Activated T-helper 2 cell treated with anti-CD3 and anti-CD28 coated beads, Interferon-gamma antibody, Interleukin-2, Interleukin-4, amounts not matched to agents 10 μg/mL and 5 μg/mL and 100 μg/mL, durations not matched to agents 14 hours and 24 hours and 36 hours (primary cell): ENCODE measurements at regions not wholly inside any gene's neighbourhood (a gene's known extent, or its start where the extent isn't known, plus 50 kb on each side); places are given as distances from the start of the nearest gene placed in this dataset.

Experiments
- DNase-seq: peaks from one replicate; pipeline ENCODE4 v3.0.0; 2021; ENCODE audit warnings: low spot score
- H3K27ac Mint-ChIP-seq: one replicate; pipeline ENCODE4 v1.8.0; 2021; ENCODE audit warnings: mixed read lengths
- H3K27me3 Mint-ChIP-seq: one replicate; pipeline ENCODE4 v1.8.0; 2021; ENCODE audit warnings: low read depth, mixed read lengths
- H3K36me3 Mint-ChIP-seq: one replicate; pipeline ENCODE4 v1.8.0; 2021; ENCODE audit warnings: low read depth, mixed read lengths
- H3K4me1 Mint-ChIP-seq: one replicate; pipeline ENCODE4 v1.8.0; 2021; ENCODE audit warnings: low read depth, mixed read lengths
- H3K4me3 Mint-ChIP-seq: one replicate; pipeline ENCODE4 v1.8.0; 2021; ENCODE audit warnings: low read depth, mild to moderate bottlenecking, moderate library complexity, mixed read lengths
- H3K9me3 Mint-ChIP-seq: one replicate; pipeline ENCODE4 v1.8.0; 2021; ENCODE audit warnings: mixed read lengths
- intact Hi-C: fragments of 100-400 bp; cut with micrococcal nuclease; formaldehyde crosslinking; loops from one replicate; pipeline ENCODE4 v1.15.1; 2023

- Mint-ChIP-seq H3K4me1 (no peaks in the 10 kb centered on the region), H3K27me3 (no peaks in the 10 kb centered on the region), H3K9me3 (no peaks in the 10 kb centered on the region), H3K27ac (no peak overlapping the region), H3K36me3 (no peaks in the 10 kb centered on the region), H3K4me3 (no peak overlapping the region)
- no peak for DNase-seq
- intact Hi-C loops: no loop called here
Observed at GRCh38 chr1:217115404-217116380, 392.5 kb upstream of the ESRRG start.

- intact Hi-C loops: no loop called here
- H3K27me3 Mint-ChIP-seq: no peaks in the 10 kb centered on the region
- DNase-seq: no peak
- no peaks in the 10 kb centered on the region for H3K36me3 Mint-ChIP-seq
- no peaks in the 10 kb centered on the region for H3K4me1 Mint-ChIP-seq
- no peak overlapping the region for H3K4me3 Mint-ChIP-seq
- no peak overlapping the region for H3K27ac Mint-ChIP-seq
- no peaks in the 10 kb centered on the region for H3K9me3 Mint-ChIP-seq
Observed at GRCh38 chr1:217109928-217110327, 386.7 kb upstream of the ESRRG start.

- H3K27ac Mint-ChIP-seq: no peak overlapping the region
- H3K36me3 Mint-ChIP-seq: no peaks in the 10 kb centered on the region
- no peak overlapping the region for H3K4me3 Mint-ChIP-seq
- no peaks in the 10 kb centered on the region for H3K9me3 Mint-ChIP-seq
- DNase-seq: no peak
- intact Hi-C loops: no loop called here
- no peaks in the 10 kb centered on the region for H3K4me1 Mint-ChIP-seq
- no peaks in the 10 kb centered on the region for H3K27me3 Mint-ChIP-seq
Observed at GRCh38 chr1:217106231-217106901, 383.1 kb upstream of the ESRRG start.

GRCh38 chr1:217105437-217105836 is 382.2 kb upstream of the ESRRG start:
- intact Hi-C loops: no loop called here
- H3K4me3 Mint-ChIP-seq: no peak overlapping the region
- H3K27me3 Mint-ChIP-seq: no peaks in the 10 kb centered on the region
- no peak for DNase-seq
- no peaks in the 10 kb centered on the region for H3K36me3 Mint-ChIP-seq
- H3K9me3 Mint-ChIP-seq: no peaks in the 10 kb centered on the region
- no peak overlapping the region for H3K27ac Mint-ChIP-seq
- H3K4me1 Mint-ChIP-seq: no peaks in the 10 kb centered on the region

GRCh38 chr1:217097819-217098218 is 374.6 kb upstream of the ESRRG start:
- H3K4me3 Mint-ChIP-seq: no peak overlapping the region
- no peaks in the 10 kb centered on the region for H3K9me3 Mint-ChIP-seq
- no peaks in the 10 kb centered on the region for H3K36me3 Mint-ChIP-seq
- intact Hi-C loops: no loop called here
- DNase-seq: no peak
- H3K27ac Mint-ChIP-seq: no peak overlapping the region
- H3K4me1 Mint-ChIP-seq: no peaks in the 10 kb centered on the region
- no peaks in the 10 kb centered on the region for H3K27me3 Mint-ChIP-seq

- no peaks in the 10 kb centered on the region for H3K4me1 Mint-ChIP-seq
- DNase-seq: no peak
- no peaks in the 10 kb centered on the region for H3K36me3 Mint-ChIP-seq
- H3K9me3 Mint-ChIP-seq: no peaks in the 10 kb centered on the region
- intact Hi-C loops: no loop called here
- H3K27ac Mint-ChIP-seq: no peak overlapping the region
- H3K4me3 Mint-ChIP-seq: no peak overlapping the region
- H3K27me3 Mint-ChIP-seq: peaks cover 3% of the 10 kb centered on the region
Observed at GRCh38 chr1:217096200-217096599, 373.0 kb upstream of the ESRRG start.

GRCh38 chr1:217095050-217095622 is 371.9 kb upstream of the ESRRG start:
- no peaks in the 10 kb centered on the region for H3K4me1 Mint-ChIP-seq
- peaks cover 13% of the 10 kb centered on the region for H3K27me3 Mint-ChIP-seq
- H3K4me3 Mint-ChIP-seq: no peak overlapping the region
- intact Hi-C loops: no loop called here
- no peaks in the 10 kb centered on the region for H3K36me3 Mint-ChIP-seq
- no peak for DNase-seq
- no peaks in the 10 kb centered on the region for H3K9me3 Mint-ChIP-seq
- no peak overlapping the region for H3K27ac Mint-ChIP-seq

GRCh38 chr1:217091561-217091960 is 368.3 kb upstream of the ESRRG start:
- DNase-seq: no peak
- H3K27ac Mint-ChIP-seq: no peak overlapping the region
- no peaks in the 10 kb centered on the region for H3K9me3 Mint-ChIP-seq
- H3K4me3 Mint-ChIP-seq: no peak overlapping the region
- intact Hi-C loops: no loop called here
- peaks cover 26% of the 10 kb centered on the region for H3K27me3 Mint-ChIP-seq
- H3K4me1 Mint-ChIP-seq: no peaks in the 10 kb centered on the region
- no peaks in the 10 kb centered on the region for H3K36me3 Mint-ChIP-seq

- intact Hi-C loops: no loop called here
- H3K27ac Mint-ChIP-seq: no peak overlapping the region
- peaks cover 26% of the 10 kb centered on the region for H3K27me3 Mint-ChIP-seq
- H3K36me3 Mint-ChIP-seq: no peaks in the 10 kb centered on the region
- H3K4me1 Mint-ChIP-seq: no peaks in the 10 kb centered on the region
- no peak overlapping the region for H3K4me3 Mint-ChIP-seq
- no peak for DNase-seq
- no peaks in the 10 kb centered on the region for H3K9me3 Mint-ChIP-seq
Observed at GRCh38 chr1:217090060-217090911, 367.1 kb upstream of the ESRRG start.

GRCh38 chr1:217089361-217090014 is 366.3 kb upstream of the ESRRG start:
- DNase-seq: no peak
- no peaks in the 10 kb centered on the region for H3K36me3 Mint-ChIP-seq
- intact Hi-C loops: no loop called here
- H3K27ac Mint-ChIP-seq: no peak overlapping the region
- peaks cover 26% of the 10 kb centered on the region for H3K27me3 Mint-ChIP-seq
- no peak overlapping the region for H3K4me3 Mint-ChIP-seq
- H3K4me1 Mint-ChIP-seq: no peaks in the 10 kb centered on the region
- no peaks in the 10 kb centered on the region for H3K9me3 Mint-ChIP-seq

GRCh38 chr1:217088521-217089284 is 365.5 kb upstream of the ESRRG start:
- Mint-ChIP-seq H3K9me3 (no peaks in the 10 kb centered on the region), H3K4me1 (no peaks in the 10 kb centered on the region), H3K4me3 (no peak overlapping the region), H3K27me3 (peaks cover 26% of the 10 kb centered on the region), H3K27ac (no peak overlapping the region), H3K36me3 (no peaks in the 10 kb centered on the region)
- DNase-seq: no peak
- intact Hi-C loops: no loop called here
